CD4-positive, alpha-beta T cell treated with Interleukin-15 for 1 hour (primary cell): ENCODE measurements at regions not wholly inside any gene's neighbourhood (a gene's known extent, or its start where the extent isn't known, plus 50 kb on each side); places are given as distances from the start of the nearest gene placed in this dataset.

Experiments
- DNase-seq: peaks from one replicate; pipeline ENCODE4 v3.0.0-alpha.2; 2020

- DNase-seq, result peak; percentile 76
These were observed 85.8 kb upstream of the ZNF648 start for GRCh38 chr1:182147136-182147820.

- DNase-seq, result no peak
These were observed 84.8 kb upstream of the ZNF648 start for GRCh38 chr1:182146286-182146685.

DNA sequence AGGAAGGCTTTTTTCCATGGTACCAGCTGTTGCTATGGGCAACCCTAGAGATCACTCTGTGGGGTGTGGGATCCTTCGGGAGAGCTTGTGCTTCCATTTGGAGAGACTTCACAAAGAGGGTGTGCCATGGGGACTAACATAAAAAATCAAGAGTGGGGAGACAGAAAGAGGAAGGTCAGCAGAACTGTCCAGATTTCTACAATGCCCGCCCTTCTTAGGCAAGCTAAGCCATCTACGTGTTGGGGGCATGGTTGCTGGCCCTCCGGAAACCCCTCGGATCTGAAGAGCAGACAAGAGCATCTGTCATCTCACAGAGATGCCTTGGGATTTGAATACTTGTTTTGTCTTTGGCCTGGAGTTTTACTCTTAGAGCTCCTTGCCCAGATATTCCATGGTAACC is 83.9 kb upstream of the ZNF648 start:
- DNase-seq, result no peak

GRCh38 chr1:182144646-182145030 is 83.1 kb upstream of the ZNF648 start:
- no peak for DNase-seq

GRCh38 chr1:182143825-182144645 is 82.5 kb upstream of the ZNF648 start:
- peak; percentile 73 for DNase-seq

DNA sequence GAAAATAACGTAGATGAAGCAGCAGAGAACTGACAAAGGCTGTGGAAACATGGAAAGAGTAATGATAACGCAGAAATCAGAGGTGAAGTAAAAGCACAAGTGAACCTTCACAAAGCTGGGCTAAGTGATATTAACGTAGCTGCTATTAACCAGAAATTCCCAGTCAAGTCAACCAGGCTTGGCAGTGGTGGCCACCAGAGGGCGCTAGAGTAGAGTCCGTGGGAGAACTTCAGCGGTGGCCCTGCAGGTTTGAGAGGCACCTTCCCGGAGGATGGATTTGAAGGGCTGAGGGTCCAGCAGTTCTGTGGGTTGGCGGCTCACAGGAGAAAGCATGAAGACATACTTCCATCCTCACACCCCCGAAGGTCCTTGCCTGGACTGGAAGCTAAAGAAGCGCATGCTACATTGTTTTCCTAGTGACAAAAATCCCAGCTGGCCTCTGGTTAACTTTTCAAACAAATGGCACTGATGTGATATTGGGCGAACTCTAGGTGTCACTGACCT is 81.7 kb upstream of the ZNF648 start:
- peak; percentile 76 for DNase-seq

DNA sequence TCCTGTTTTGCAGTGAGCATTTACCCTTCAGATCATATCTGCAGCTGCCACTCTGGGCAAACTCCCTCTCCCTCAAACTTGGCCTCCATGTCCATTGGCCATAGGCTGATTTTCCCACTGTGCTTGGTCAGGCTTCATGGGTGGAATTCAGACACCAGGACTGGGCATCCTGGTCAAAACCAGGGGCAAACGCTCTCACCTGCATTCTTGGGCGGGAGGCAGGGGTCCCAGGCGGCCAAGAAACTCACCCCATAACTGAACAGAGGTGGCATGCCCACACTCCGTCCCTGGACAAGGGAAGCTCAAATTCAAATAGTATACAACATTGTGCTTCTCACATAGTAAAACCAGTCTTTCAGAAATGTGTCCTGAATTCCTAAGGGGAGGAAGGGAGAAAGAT is 81.1 kb upstream of the ZNF648 start:
- DNase-seq, result no peak

DNA sequence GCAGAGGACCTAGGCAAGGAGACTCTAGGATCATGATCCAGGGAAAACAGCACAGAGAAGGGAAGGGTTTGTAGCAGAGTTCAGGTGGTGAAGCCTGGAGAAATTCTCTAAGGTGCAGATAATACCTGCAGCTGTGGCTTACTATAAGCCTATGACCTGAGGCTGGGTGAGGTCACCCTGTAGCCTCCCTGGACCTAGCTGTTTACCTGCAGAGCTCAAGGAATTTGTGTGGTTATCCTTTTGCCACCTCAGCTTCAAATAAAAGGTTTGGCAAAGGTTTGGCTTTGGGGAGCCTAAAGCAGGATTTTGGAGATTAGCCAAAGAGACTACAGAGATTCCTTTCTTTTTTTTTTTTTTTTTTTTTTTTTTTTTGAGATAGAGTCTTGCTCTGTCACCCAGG is 79.5 kb upstream of the ZNF648 start:
- DNase-seq, result no peak

DNA sequence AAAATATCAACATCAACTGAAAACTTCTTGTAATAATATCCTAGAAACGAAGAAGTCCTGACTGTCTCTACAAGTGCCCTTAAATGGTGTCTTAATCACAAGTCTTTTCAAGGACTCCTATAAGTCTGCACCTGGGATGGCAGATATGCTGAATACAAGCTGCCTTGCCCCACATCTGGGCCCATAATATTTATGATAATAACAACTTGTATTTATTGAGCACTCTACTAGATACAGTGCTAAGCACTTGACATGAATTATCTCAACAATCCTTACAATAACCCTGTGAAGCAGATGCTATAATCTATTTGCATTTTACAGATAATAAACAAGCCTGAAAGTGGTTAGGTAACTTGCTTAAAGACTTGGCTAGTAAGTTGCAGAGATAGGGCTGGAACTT is 78.0 kb upstream of the ZNF648 start:
- no peak for DNase-seq

DNA sequence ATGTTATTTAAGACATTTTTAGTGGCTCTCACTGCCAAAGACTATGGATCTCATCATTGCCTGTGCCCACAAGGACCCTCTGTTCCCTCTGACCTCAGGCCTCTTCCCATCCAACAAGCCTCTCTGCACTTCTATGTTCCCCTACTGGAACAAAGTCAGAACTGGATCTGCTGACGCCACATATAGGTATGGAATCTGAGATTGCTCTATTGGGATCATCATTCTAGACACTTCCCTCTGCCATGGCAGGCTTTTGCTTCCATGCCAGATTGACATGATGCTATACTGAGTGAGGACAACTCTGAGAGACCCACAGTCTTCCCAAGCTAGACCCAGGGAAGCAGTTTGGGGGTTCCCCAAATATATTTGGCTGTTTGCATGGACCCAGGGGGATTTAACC is 76.0 kb upstream of the ZNF648 start:
- DNase-seq, result no peak

DNA sequence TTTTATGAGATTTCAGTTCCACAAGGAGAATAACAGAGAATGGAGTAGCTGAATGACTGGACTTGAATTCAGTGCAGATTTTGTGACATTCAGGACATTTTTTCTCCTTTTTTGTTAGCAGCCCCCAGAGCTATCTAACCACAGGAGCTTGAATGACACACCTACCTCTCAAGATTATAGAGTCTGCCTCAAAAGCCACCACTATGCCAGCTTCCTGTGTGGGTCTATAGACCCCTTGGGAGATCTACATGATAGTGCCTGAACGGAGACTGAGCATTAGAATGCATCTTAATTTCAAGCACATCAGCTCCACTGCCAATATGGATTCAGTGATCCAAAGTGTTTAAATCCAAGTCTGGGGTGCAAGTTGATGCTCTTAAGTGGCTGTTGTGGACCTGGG is 74.4 kb upstream of the ZNF648 start:
- no peak for DNase-seq

DNA sequence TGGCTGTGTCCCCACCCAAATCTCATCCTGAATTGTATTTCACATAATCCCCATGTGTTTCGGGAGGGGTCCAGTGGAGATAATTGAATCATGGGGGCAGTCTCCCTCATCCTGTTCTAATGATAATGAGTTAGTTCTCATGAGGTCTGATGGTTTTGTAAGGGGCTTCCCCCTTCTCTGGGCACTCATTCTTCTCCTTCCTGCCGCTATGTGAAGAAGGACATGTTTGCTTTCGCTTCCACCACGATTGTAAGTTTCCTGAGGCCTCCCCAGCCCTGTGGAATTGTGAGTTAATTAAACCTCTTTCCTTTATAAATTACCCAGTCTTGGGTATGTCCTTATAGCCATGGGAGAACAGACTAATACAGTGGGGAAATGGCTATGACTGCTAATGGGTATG is 72.7 kb upstream of the ZNF648 start:
- DNase-seq, result no peak

GRCh38 chr1:182133181-182133580 is 71.7 kb upstream of the ZNF648 start:
- no peak for DNase-seq

DNA sequence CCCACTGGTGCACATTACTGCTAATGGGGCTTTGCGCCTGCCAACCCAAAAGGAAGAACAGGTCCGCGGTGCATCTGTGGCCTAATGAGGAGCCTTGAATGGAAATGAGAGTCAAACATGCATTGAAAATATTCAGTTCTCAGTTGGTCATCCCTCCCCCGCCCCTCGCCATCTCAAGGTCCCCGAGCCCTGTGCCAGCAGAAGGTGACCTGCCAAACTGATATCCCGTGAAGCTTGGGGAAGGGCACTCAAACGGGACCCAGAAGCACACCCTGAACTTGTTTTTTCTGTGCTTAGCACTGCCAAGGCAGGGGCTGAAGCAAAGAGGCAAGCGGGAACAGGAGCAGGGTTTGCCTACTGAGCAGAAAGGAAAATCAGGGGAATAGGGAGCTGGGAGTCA is 67.9 kb upstream of the ZNF648 start:
- no peak for DNase-seq

- DNase-seq, result no peak
These were observed 67.0 kb upstream of the ZNF648 start for GRCh38 chr1:182128502-182128901.

DNA sequence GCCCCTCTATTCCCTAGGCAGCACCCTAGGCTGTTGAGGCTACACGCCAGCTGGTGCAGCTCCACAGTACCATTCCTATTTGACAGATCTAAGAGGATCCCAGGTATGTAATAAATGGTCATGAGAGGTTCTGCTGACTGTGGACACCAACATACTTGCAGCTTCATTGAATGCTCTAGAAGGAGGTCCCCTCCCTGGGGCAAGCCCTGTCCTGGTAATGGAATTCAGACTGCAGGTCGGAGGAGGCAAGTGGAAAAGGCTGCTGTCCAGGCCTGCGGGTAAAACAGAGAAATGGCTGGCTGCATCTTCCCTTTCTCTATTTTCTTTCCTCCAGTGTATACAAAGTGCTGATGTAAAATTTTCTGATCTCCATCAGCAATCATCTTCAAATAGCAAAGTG is 66.1 kb upstream of the ZNF648 start:
- no peak for DNase-seq

GRCh38 chr1:182126272-182126800 is 64.8 kb upstream of the ZNF648 start:
- no peak for DNase-seq

DNA sequence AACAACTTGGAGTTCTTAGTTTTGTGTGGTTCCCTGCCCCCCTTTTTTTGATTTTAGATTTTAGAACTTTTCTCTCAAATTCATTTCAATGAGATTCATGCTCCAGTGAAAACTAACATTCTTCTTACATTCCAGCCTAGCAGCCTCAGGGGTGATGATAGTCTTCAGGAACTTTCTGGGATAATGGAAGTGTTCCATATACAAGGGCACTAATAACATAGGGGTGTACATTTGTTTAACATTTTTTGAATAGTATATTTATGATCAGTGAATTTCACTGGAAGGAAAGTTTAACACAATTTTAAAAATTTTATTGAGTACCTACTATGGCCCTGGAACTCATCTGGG is 61.4 kb upstream of the ZNF648 start:
- DNase-seq, result no peak

- DNase-seq, result no peak
These were observed 60.9 kb upstream of the ZNF648 start for GRCh38 chr1:182122256-182122912.

GRCh38 chr1:182121787-182122186 is 60.3 kb upstream of the ZNF648 start:
- no peak for DNase-seq

- DNase-seq, result no peak
These were observed 59.1 kb upstream of the ZNF648 start for GRCh38 chr1:182120411-182121258.

DNA sequence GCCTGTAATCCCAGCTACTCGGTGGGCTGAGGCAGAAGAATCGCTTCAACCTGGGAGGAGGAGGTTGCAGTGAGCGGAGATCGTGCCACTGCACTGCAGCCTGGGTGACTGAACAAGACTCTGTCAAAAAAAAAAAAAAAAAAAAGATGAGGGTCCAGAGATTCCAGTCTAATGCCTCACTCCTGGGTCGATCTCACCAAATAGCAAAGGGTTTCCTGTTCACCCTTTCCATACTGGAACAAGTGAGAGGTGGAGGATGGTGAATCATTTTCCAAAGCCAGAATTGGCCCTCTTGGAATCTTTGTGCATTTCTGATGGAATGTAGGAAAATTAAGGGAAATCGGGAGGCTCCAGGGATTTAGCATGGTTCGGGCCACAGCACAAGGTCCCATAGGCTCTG is 58.1 kb upstream of the ZNF648 start:
- no peak for DNase-seq

GRCh38 chr1:182118851-182119250 is 57.3 kb upstream of the ZNF648 start:
- no peak for DNase-seq
